HCT116 (cell line): ENCODE measurements at regions not wholly inside any gene's neighbourhood (a gene's known extent, or its start where the extent isn't known, plus 50 kb on each side); places are given as distances from the start of the nearest gene placed in this dataset.

ENCODE experiments used
- ATAC-seq: fragments of 200-7000 bp; cut with Tn5 transposase; 2 replicates; pipeline ENCODE4 v1.9.1; 2020; ENCODE audit warnings: mild to moderate bottlenecking, moderate library complexity
- BruUV-seq: library from RNA; stranded (reverse); fragments of 400-500 nt; replicated peaks from 2 replicates; lab custom pipeline; 2021; lab: Mats Ljungman, UMichigan
- CTCF ChIA-PET: fragments of 300-600 bp; sonication (Branson Sonifier 250); formaldehyde crosslinking; loops from one replicate; lab custom pipeline; 2021; ENCODE audit warnings: antibody characterized with exemption; lab: Charles Lee
- POLR2A ChIA-PET: fragments of 300-600, 350-600 bp; sonication (Branson Sonifier 250); formaldehyde crosslinking; loops from one replicate; lab custom pipeline; 2021; ENCODE audit warnings: antibody characterized with exemption; lab: Charles Lee
- RAD21 ChIA-PET, 2 experiments: fragments of 300-600 bp; sonication (Branson Sonifier 250); formaldehyde crosslinking; loops; one replicate each; lab custom pipeline; 2023; ENCODE audit warnings: low total read pairs in 2 of 2; ENCODE audit not compliant: uncharacterized antibody in 2 of 2, unreplicated experiment in 2 of 2, low non-redundant PET in 1 of 2; lab: Charles Lee
- DNase-seq: peaks from one replicate; pipeline ENCODE4 v3.0.0-alpha.2; 2010; ENCODE audit warnings: low read depth, low spot score
- H2AFZ ChIP-seq: fragments of 200-600 bp; shearing (Covaris generic), sonication (generic); 2 replicates; pipeline ENCODE4 v1.6.1; 2017; ENCODE audit warnings: low read depth, mixed run types, mixed read lengths, antibody characterized with exemption, low read length; ENCODE audit not compliant: poor library complexity, severe bottlenecking
- H3K27ac ChIP-seq: 2 replicates; pipeline ENCODE4 v1.5.1; 2012; ENCODE audit warnings: low read depth, low read length
- H3K27me3 ChIP-seq: fragments of 200-600 bp; sonication (generic); 2 replicates; pipeline ENCODE4 v1.6.1; 2016; ENCODE audit warnings: mixed run types, low read length, mixed read lengths; ENCODE audit not compliant: insufficient read depth
- H3K36me3 ChIP-seq, 2 experiments: fragments of 200-500 bp in 1 of 2; fragments of 200-600 bp in 1 of 2; sonication (Bioruptor generic) in 1 of 2; sonication (generic) in 1 of 2; 2 replicates each; pipeline versions ENCODE4 v1.5.1 to v1.6.1; 2014 to 2016; ENCODE audit warnings: low read length in 2 of 2, inconsistent platforms in 1 of 2, mixed read lengths in 1 of 2, mixed run types in 1 of 2; ENCODE audit not compliant: insufficient read depth in 2 of 2, control insufficient read depth in 1 of 2
- H3K4me1 ChIP-seq, 2 experiments: fragments of 200-600 bp in 1 of 2; sonication (generic) in 1 of 2; 2 replicates each; pipeline versions ENCODE4 v1.5.1 to v1.6.1; 2012 to 2017; ENCODE audit warnings: low read length in 2 of 2, inconsistent platforms in 1 of 2, mild to moderate bottlenecking in 1 of 2, mixed read lengths in 1 of 2, mixed run types in 1 of 2, moderate library complexity in 1 of 2; ENCODE audit not compliant: insufficient read depth in 2 of 2, control insufficient read depth in 1 of 2
- H3K4me2 ChIP-seq: fragments of 200-600 bp; sonication (generic); 2 replicates; pipeline ENCODE4 v1.6.1; 2017; ENCODE audit warnings: mixed run types, low read length, mixed read lengths
- H3K4me3 ChIP-seq, 2 experiments: fragments of 200-600 bp in 1 of 2; sonication (generic) in 1 of 2; replicated peaks in 1 of 2; 2 replicates each; pipeline ENCODE4 v1.5.1; 2011 to 2016; ENCODE audit warnings: low read length in 2 of 2, control low read depth in 1 of 2, low read depth in 1 of 2, mild to moderate bottlenecking in 1 of 2, mixed read lengths in 1 of 2, mixed run types in 1 of 2
- H3K79me2 ChIP-seq: fragments of 200-600 bp; sonication (generic); 2 replicates; pipeline ENCODE4 v1.6.1; 2017; ENCODE audit warnings: mild to moderate bottlenecking, mixed run types, low read length, moderate library complexity, mixed read lengths; ENCODE audit not compliant: insufficient read depth
- H3K9ac ChIP-seq: fragments of 200-600 bp; sonication (generic); 2 replicates; pipeline ENCODE4 v1.6.1; 2016; ENCODE audit warnings: low read length, mixed read lengths
- H3K9me2 ChIP-seq: fragments of 200-600 bp; sonication (generic), shearing (Covaris generic); 2 replicates; pipeline ENCODE4 v1.6.1; 2017; ENCODE audit warnings: mixed run types, mild to moderate bottlenecking, moderate library complexity; ENCODE audit not compliant: insufficient read depth
- H3K9me3 ChIP-seq, 2 experiments: fragments of 200-500 bp in 1 of 2; fragments of 200-600 bp in 1 of 2; sonication (Bioruptor generic) in 1 of 2; sonication (generic) in 1 of 2; 2 replicates each; pipeline ENCODE4 v1.6.1; 2014 to 2017; ENCODE audit warnings: low read length in 2 of 2, mixed read lengths in 2 of 2, inconsistent platforms in 1 of 2, low read depth in 1 of 2, mild to moderate bottlenecking in 1 of 2, mixed run types in 1 of 2, moderate library complexity in 1 of 2; ENCODE audit not compliant: control insufficient read depth in 1 of 2, insufficient read depth in 1 of 2
- H4K20me1 ChIP-seq: fragments of 200-600 bp; sonication (generic), shearing (Covaris generic); 2 replicates; pipeline ENCODE4 v1.6.1; 2017; ENCODE audit warnings: mixed run types, mild to moderate bottlenecking, moderate library complexity; ENCODE audit not compliant: insufficient read depth
- CBX3 ChIP-seq: IDR thresholded peaks from 2 replicates; pipeline ENCODE4 v1.6.1; 2012; ENCODE audit warnings: low read depth
- CEBPB ChIP-seq: IDR thresholded peaks from 2 replicates; pipeline ENCODE4 v1.6.1; 2012; ENCODE audit warnings: low read depth
- CTCF ChIP-seq, 3 experiments: fragments of 200-600 bp in 1 of 3; sonication (generic) in 1 of 3; IDR thresholded peaks in 2 of 3; conservative IDR thresholded peaks in 1 of 3; 2 replicates each; pipeline ENCODE4 v1.5.1; 2012 to 2017; ENCODE audit warnings: low read depth in 2 of 3, low read length in 2 of 3, antibody characterized with exemption in 1 of 3, borderline replicate concordance in 1 of 3, control low read depth in 1 of 3, mild to moderate bottlenecking in 1 of 3, mixed read lengths in 1 of 3, mixed run types in 1 of 3, moderate library complexity in 1 of 3; ENCODE audit not compliant: insufficient read depth in 1 of 3
- EZH2 ChIP-seq: fragments of 200-600 bp; sonication (generic); IDR thresholded peaks from 2 replicates; pipeline ENCODE4 v1.6.1; 2017; ENCODE audit warnings: antibody characterized with exemption, mixed run types
- EZH2phosphoT487 ChIP-seq: fragments of 200-600 bp; IDR thresholded peaks from 2 replicates; pipeline ENCODE4 v1.6.1; 2018; ENCODE audit warnings: antibody characterized with exemption, borderline replicate concordance
- JUND ChIP-seq: IDR thresholded peaks from 2 replicates; pipeline ENCODE4 v1.6.1; 2012
- POLR2A ChIP-seq: IDR thresholded peaks from 2 replicates; pipeline ENCODE4 v1.7.0; 2011; ENCODE audit warnings: borderline replicate concordance; ENCODE audit not compliant: insufficient read depth, insufficient read length; ENCODE audit errors: extremely low read depth
- POLR2AphosphoS5 ChIP-seq: IDR thresholded peaks from 2 replicates; pipeline ENCODE4 v1.6.1; 2011; ENCODE audit warnings: mild to moderate bottlenecking, low read depth, low read length, moderate library complexity
- RAD21 ChIP-seq: IDR thresholded peaks from 2 replicates; pipeline ENCODE4 v1.6.1; 2012; ENCODE audit warnings: low read depth, mild to moderate bottlenecking
- SP1 ChIP-seq: IDR thresholded peaks from 2 replicates; pipeline ENCODE4 v1.6.1; 2012; ENCODE audit warnings: low read depth
- YY1 ChIP-seq: IDR thresholded peaks from 2 replicates; pipeline ENCODE4 v1.6.1; 2011; ENCODE audit warnings: low read length, low read depth, moderate library complexity, mild to moderate bottlenecking; ENCODE audit not compliant: insufficient replicate concordance; ENCODE audit errors: extremely low read depth
- ZBTB33 ChIP-seq: IDR thresholded peaks from 2 replicates; pipeline ENCODE4 v1.6.1; 2011; ENCODE audit warnings: mild to moderate bottlenecking, low read length, moderate library complexity; ENCODE audit not compliant: insufficient replicate concordance; ENCODE audit errors: extremely low read depth
- ZFX ChIP-seq: fragments of 450-650 bp; IDR thresholded peaks from 2 replicates; pipeline ENCODE4 v1.6.1; 2017
- ZNF274 ChIP-seq: fragments of 200-500 bp; sonication (Bioruptor generic); IDR thresholded peaks from 2 replicates; pipeline ENCODE4 v1.6.1; 2014; ENCODE audit warnings: mild to moderate bottlenecking, low read depth, low read length, inconsistent platforms
- intact Hi-C: fragments of 100-400 bp; cut with micrococcal nuclease; formaldehyde crosslinking; loops from 2 replicates; pipeline ENCODE4 v1.10.0; 2022

GRCh38 chr20:50333131-50333670, 142.6 kb downstream of the CEBPB start:
- intact Hi-C loops: no loop called here

More at GRCh38 chr20:50333131-50333670, 142.6 kb downstream of the CEBPB start:
- ChIA-PET CTCF (no interaction called here), POLR2A (no interaction called here), RAD21 (no interaction called here)
- no peak overlapping the region for H3K9ac ChIP-seq
- DNase-seq (no peak), ATAC-seq (no peak)
- TF ChIP-seq SP1 (no peak), ZBTB33 (no peak), EZH2phosphoT487 (no peak), JUND (no peak), EZH2 (no peak), POLR2AphosphoS5 (no peak), CBX3 (no peak), CEBPB (no peak), CTCF (IDR thresholded peaks at IDR 0.05 in 2 of 3, conservative IDR thresholded peaks at IDR 0.05 in 1 of 3; ENCODE audit: borderline replicate concordance in 1 of 3, insufficient read depth in 1 of 3, low read depth in 2 of 3, low read length in 2 of 3) (no peak), POLR2A (no peak), ZFX (no peak), ZNF274 (no peak), YY1 (no peak), RAD21 (no peak)
- H3K36me3 ChIP-seq: no peaks in the 10 kb centered on the region
- no peaks in the 10 kb centered on the region for H3K9me2 ChIP-seq
- H3K27me3 ChIP-seq: no peaks in the 10 kb centered on the region
- no peaks in the 10 kb centered on the region for H3K79me2 ChIP-seq
- no peaks in the 10 kb centered on the region for H4K20me1 ChIP-seq
- H3K9me3 ChIP-seq: peaks cover 0 to 3% of the 10 kb centered on the region in 2 experiments; a peak in 1 of 4 replicates
- no peak overlapping the region for H3K27ac ChIP-seq
- no TSS peak for BruUV-seq
- H3K4me2 ChIP-seq: no peak overlapping the region
- no peak overlapping the region for H2AFZ ChIP-seq
- H3K4me3 ChIP-seq: no peak overlapping the region
- H3K4me1 ChIP-seq: peaks cover 10 to 23% of the 10 kb centered on the region in 2 experiments; a peak in 3 of 4 replicates
